Limb (tissue), 2 donors: ENCODE measurements at regions not wholly inside any gene's neighbourhood (a gene's known extent, or its start where the extent isn't known, plus 50 kb on each side); places are given as distances from the start of the nearest gene placed in this dataset.
"Not testable (repeated sequence)": the region's sequence is repeated elsewhere in the genome, so short reads cannot be mapped to it uniquely, and the experiment has no call there.

Source experiments
- DNase-seq, 2 donors: peaks; one replicate each; pipeline ENCODE4 v3.0.0-alpha.2; 2016; ENCODE audit errors: extremely low spot score in 2 of 2

DNA sequence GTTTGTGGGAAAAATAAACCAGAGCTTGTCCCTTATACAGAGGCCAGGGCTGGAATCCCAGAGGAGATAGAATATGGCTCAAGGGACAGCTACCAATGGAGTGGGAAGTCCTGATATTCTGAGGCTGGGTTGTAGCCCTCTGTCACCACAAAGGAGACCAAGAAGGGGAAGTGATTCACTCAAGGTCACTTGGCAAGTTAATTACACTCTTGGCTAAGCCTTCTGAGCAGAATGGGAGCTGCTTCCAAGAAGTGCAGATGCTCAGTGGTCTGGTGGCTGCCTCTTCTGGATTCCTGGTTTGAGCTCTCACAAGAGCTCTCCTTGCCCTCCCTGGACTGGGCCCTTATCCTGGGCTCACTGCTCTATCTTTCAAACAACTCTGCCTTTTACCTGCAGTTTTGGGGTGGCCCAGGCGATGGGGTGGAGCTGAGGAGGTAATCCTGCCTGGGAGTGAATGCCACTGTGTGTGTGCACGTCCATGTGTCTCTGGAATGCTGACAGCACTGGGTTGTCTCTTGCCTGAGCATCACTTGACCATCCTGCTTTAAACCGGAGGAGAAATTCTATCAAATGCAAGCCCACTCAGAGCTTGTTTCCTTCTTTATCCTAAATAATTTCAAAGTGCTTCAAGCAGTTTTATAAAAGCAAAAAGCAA is 168.2 kb downstream of the KCNS3 start:
- no peak for DNase-seq

DNA sequence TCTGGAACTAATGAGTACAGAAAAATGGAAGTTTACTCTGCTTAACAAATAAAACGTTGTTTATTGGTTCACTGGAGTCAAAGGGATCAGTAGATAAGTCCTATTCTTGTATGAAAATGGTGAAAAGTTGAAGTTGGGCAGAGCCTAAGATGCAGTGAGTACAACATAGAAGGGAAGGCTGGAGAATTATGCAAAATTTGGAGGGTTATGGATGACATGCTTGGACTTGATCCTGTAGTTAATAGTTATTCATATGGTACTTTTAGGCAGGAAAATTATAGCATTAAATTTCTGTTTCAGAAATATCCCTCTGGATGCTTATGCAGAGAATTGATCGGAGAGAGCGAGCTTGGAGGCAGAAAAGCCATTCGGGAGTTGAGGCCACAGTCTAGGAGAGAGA is 167.6 kb downstream of the KCNS3 start:
- no peak for DNase-seq

DNA sequence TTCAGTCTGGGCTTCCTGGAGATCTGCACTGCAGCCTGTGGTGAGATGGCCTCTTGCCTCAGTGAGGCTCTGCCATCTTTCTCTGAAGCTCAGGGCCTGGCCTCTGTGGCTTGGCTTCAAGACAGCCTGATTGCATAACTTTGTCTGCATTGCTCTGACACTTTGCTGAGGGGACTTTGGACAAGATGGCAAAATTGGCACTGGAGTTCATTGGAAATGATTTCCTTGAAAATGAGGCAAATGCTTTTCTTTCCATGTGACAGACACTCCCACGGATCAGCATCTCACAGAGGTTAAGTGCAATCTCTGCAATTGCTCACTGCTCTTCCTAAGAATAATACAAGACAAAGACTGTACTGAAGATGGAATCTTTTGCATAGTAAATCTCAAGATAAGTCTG is 166.8 kb downstream of the KCNS3 start:
- DNase-seq = no peak

DNA sequence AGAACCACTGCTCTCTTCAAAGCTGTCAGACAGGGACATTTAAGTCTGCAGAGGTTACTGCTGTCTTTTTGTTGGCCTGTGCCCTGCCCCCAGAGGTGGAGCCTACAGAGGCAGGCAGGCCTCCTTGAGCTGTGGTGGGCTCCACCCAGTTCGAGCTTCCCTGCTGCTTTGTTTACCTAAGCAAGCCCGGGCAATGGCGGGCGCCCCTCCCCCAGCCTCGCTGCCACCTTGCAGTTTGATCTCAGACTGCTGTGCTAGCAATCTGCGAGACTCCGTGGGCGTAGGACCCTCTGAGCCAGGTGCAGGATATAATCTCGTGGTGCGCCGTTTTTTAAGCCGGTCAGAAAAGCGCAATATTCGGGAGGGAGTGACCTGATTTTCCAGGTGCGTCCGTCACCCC is 138.9 kb downstream of the KCNS3 start:
- not testable (repeated sequence) for DNase-seq

DNA sequence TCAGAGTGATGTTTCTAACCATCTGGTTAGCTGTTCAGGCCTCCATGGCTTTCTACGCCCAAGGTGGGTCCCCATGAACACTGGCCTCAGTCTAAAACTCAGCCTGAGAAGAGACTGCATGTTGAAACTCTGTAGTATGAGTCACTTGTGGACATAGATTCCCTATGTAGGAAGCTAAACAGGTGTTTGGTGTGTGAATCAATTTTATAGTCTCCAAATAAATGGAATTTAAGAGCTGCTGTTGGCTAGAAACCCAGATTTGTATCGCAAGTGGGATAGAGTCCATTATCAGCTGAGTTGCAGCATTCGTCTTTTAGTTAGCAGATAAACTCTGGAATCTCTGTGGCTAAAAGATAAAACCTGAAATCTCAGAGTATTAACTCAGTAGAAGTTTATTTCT is 131.4 kb downstream of the KCNS3 start:
- no peak for DNase-seq

DNA sequence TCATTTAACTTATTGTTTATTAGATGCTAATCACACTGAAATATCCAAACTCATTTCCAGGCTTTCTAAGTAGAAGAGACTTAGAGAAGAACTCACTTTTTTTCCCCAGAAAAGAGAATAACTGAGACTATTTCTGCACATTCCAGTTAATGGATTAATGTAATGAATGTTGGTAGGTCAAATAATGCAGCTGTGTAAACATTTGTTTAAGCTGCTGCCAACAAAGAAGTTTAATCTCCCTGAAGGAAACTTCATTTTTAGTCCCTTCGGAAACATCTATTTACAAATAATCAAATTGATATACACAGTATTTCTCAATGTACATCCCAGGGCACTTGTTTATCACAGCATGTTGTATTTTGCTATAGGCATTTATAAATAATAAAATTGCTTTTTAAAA is 126.9 kb downstream of the KCNS3 start:
- DNase-seq = no peak

DNA sequence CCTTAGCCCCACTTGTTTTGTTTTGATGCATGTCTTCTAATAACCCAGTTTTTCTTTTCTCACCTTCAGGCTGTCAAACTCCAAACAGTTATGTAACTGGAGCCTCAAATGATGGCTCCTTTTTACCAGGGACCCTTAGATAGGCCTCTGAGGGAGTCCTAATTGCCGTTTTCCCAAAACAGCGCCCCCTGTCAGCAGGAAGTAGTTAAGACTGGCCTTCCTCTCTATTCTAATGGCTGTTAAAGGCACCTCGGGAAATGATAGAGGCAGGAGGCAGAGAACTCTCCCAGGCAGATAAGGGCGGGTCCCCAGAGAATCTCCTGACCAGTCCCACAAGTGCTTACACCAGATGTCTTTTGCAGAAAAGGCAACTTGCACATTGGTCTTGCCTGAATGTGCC is 123.2 kb downstream of the KCNS3 start:
- no peak for DNase-seq

DNA sequence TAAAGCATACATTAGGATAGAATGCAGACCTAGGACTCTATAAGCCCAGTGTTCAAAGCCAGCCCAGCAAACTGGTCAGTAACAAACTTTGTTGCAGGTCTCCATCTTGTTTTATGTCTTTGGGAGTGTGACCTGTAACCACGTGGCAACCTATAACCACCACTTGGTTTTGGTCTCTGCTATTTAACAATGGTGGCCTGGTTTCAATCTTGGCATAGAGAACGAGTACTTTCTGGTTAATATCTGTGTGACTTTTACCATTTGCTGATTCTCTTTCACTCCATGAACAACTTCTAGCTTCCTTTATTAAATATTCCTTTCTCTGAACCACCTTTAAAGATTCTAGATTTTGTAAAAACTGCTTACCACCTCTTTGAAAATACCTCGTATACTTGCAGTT is 118.5 kb downstream of the KCNS3 start:
- no peak for DNase-seq

DNA sequence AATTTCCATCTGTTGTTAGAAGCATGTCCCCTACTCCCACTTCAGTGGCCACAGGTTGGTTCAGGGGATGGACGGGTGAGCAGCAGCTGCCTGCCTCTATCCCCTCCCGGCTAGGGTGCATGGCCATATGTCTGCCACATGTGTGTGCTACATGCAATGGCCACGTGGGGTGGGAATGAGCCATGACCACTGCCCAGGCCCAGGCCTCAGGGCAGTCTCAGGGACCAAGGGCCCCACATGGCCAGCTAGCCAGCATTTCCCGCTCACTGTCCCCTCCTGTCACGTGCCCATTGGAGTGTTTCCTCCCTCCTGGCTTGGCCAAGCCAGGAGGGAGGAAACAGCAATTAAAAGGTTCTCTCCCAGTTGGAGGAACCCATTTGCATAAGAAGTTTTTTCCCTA is 117.1 kb downstream of the KCNS3 start:
- no peak for DNase-seq
